GM18909 (cell line): ENCODE measurements at regions not wholly inside any gene's neighbourhood (a gene's known extent, or its start where the extent isn't known, plus 50 kb on each side); places are given as distances from the start of the nearest gene placed in this dataset.

Experiments
- ATAC-seq: cut with Tn5 transposase; IDR thresholded peaks from one replicate; pipeline ENCODE4 v1.9.1; 2021; ENCODE audit warnings: mild to moderate bottlenecking; ENCODE audit not compliant: unreplicated experiment, poor library complexity

GRCh38 chr6:95321126-95321525, 256.2 kb upstream of the MANEA start:
- no peak for ATAC-seq

DNA sequence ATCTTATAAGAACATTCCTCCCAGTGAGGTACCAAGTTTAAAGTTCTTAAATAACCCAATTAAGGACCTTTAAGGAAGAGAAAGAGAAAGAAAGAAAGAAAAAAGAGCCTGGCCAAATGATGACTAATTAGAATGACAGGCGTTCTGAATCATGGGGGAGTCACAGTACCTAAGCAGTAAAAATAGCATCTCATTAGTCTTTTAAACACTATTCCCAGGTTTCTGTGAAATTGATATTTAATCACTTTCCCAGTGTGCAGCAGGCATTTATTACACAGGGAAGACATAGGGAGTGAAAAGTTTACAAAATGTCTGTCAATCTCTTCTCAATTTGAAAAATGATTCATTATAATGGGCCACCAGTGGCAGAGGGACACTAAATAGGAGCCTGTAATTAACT, 251.4 kb upstream of the MANEA start:
- ATAC-seq: no peak

GRCh38 chr6:95328231-95328630, 249.1 kb upstream of the MANEA start:
- ATAC-seq: no peak

DNA sequence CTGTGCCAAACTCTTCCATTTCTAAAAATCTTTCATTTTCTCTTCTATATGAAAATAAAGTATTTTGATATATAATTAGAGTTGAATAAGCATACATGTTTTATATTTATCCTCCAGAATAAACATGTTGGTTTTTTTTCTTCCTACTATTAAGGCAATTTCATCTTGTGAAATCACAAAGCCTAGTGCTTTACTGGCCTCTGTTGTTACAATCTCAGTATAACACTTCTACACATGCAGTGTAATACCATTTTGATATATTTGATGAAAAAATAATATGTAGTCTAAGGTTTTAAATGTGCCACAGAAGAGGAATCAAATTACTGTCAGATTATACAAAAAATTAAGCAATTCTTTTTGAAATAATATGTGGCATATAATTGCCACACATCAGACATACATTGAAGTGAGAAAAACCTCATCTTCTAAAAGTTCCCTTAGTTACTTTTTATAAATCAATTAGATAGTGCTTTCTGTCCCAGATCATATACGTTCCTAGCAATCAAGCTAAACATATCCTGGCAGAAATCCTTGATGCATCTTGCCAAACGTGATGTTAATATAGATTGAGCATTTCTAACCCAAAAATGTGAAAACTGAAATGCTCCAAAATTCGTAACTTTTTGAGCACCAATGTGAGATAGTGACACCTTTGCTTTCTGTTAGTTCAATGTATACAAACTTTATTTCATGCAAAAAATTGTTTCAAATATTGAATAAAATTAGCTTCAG, 225.1 kb upstream of the MANEA start:
- no peak for ATAC-seq

GRCh38 chr6:95354551-95354950, 222.8 kb upstream of the MANEA start:
- ATAC-seq: no peak

- no peak for ATAC-seq
Observed at GRCh38 chr6:95357380-95358020, 219.8 kb upstream of the MANEA start.

GRCh38 chr6:95364016-95364604, 213.2 kb upstream of the MANEA start:
- ATAC-seq: peak; percentile 87

- no peak for ATAC-seq
Observed at GRCh38 chr6:95365454-95365853, 211.9 kb upstream of the MANEA start.

DNA sequence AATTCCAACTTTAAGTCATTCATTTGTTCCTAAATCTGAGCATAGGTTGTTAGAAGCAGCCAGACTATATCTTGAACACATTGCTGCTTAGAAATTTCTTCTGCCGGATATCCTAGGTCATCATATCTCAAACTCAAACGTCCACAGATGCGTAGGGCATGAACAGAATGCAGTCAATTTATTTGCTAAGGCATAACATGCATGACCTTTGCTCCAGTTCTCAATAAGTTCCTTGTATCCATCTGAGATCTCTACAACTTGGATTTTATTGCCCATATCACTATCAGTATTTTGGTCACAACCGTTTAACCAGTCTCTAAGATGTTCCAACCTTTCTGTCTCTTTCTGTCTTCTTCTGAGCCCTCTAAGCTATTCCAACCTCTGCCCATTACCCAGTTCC, 210.9 kb upstream of the MANEA start:
- ATAC-seq: no peak

DNA sequence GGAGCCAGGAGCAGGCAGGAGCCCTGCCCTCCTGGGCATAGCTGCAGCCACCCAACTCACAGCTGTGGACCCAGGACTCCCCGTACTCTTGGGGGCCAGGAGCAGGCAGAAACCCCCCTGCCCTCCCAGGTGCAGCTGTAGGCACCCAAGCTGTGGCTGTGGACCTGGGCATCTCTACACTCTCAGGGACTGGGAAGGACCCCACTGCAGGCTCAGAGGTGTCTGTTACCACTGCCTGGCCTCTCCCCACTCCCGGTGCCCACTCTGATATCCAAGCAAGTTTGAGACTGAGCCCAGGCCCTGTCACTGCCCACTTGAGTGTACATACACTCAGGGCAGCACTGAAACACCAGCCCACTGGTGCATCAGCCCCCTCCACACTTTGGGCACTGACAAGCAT, 193.5 kb upstream of the MANEA start:
- ATAC-seq: no peak

GRCh38 chr6:95384988-95385387, 192.3 kb upstream of the MANEA start:
- no peak for ATAC-seq

DNA sequence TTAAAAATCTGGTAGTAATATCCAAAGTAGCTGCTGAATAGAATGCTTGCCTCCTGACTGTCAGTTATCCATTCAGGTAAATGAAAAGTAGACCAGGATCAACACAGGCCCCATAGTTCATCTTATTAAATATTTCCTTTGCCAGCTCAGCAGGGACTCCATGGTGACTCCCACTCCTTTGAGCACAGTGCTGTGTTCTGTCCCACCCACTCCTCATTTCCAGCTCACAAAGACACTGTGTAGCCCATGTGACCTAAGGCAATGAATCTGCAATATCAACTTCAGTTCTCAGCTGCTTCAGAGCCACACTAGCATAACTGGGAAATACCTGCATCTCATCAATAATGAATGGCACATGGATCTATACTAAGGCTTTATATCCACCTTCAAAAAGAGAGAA, 189.5 kb upstream of the MANEA start:
- ATAC-seq: no peak

DNA sequence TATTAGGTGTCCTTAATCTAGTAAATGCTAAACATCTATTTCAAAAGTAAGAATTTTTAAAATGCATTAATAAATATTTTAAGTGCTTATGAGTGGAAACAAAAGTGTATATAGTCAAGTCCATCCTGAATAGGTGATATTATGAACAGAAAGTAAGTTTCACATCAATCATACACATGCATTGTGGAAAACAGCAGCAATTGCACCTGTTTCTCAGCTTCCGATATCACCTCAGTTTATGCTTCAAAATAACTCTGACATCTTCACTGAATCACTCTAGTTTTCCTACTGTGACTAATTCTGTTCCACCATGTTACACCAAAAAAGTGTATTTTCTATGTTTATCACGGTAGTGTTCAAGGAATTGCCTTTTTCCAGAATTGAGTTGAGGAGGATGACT, 172.6 kb upstream of the MANEA start:
- no peak for ATAC-seq

DNA sequence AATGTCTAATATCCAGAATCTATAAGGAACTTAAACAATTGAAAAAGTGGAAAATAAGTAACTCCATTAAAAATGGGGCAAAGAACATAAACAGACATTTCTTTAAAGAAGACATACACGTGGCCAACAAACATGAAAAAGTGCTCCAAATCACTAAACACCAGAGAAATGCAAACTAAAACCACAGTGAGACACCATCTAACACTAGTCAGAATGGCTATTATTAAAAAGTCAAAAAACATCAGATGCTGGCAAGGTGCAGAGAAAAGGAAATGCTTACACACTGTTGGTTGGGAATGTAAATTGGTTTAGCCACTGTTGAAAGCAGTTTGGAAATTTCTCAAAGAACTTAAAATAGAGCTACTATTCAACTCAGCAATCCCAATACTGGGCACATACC, 169.2 kb upstream of the MANEA start:
- ATAC-seq: no peak

GRCh38 chr6:95410168-95410567, 167.2 kb upstream of the MANEA start:
- no peak for ATAC-seq

GRCh38 chr6:95413789-95414188, 163.5 kb upstream of the MANEA start:
- no peak for ATAC-seq

- ATAC-seq: no peak
Observed at GRCh38 chr6:95417856-95418255, 159.5 kb upstream of the MANEA start.

GRCh38 chr6:95420792-95421191, 156.5 kb upstream of the MANEA start:
- ATAC-seq: no peak

DNA sequence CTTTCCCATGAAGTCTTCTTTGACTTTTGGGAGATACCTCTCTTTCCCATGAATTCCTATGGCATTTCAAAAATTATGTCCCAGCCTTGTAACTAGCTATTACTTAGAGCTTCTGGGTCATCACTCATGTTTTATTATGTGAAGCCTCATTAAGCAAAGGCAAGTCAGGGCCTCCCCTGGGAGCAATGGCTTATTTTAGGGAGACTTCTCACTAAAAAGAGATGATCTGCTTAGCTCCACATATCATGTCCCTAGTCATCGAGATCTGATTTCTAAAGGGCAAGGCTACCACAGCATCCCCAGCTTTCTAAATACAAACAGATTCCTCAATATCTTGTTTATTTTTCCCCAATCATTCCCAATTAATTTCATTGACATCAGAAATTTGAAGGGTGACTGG, 154.0 kb upstream of the MANEA start:
- no peak for ATAC-seq

DNA sequence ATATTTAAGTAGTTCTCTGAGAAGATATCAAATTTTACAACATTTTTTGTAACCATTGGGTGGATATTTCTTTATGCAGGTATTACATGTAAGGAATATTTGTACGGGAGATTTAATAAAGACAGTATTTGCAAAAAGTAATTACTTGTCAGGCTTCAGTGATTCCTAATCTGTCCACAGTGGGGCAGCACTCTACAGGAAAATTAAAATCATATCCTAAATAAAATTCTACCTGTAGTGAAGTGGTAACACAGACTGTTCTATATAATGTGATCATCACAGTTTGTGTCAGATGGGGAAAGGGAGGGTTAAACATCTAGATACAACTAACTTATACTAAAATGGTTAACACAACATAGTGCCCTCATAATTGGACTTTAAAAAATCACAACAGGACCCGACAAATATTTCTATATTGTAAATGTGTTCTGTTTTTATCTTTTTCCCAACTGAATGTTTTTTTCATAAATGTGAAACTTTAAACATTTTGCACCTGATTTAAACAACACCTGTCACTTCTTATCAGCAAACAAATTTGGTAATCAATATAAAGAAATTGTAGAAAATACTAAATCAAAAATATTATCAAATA, 145.6 kb upstream of the MANEA start:
- ATAC-seq: peak; percentile 74

DNA sequence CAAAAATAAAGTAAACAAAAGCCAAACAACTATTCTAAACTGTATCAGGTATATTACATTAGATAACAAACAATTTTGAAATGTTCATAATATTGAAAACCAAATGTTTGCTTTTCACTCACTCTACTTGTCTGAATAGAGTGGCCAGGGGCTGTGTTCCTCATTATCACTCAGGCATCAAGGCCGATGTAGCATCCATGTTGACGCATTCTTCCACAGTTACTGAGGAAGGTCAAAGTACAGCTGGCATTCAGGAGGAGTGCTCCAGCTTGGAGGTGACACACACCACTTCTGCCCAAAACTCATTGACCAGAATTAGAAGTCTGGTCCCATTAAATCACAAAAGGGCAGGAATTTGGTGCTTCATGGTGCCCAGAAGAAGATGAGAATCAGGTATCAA, 137.6 kb upstream of the MANEA start:
- ATAC-seq: no peak
